ENCODE measurements at regions not wholly inside any gene's neighbourhood (a gene's known extent, or its start where the extent isn't known, plus 50 kb on each side); places are given as distances from the start of the nearest gene placed in this dataset.

GRCh38 chr2:225740086-225740485, 340.6 kb downstream of the NYAP2 start:
- H3K9me3 ChIP-seq: no peaks in the 10 kb centered on the region
- H3K4me1 ChIP-seq: peaks cover 0 to 14% (median 0%) of the 10 kb centered on the region in 4 donors
- no peak for DNase-seq
- H3K4me3 ChIP-seq: no peak overlapping the region
- H3K36me3 ChIP-seq: no peaks in the 10 kb centered on the region
- intact Hi-C loops (cut with DNase I; ENCODE audit: low total_unique reads): no loop called here
- H3K27me3 ChIP-seq: no peaks in the 10 kb centered on the region
- no peak overlapping the region for H3K27ac ChIP-seq
- TF ChIP-seq CTCF (IDR thresholded peaks at IDR 0.05): no peak

- Histone ChIP-seq H3K9me3 (no peaks in the 10 kb centered on the region), H3K4me3 (no peak overlapping the region), H3K27ac (no peak overlapping the region), H3K4me1 (peaks cover 0 to 14% (median 0%) of the 10 kb centered on the region in 4 donors), H3K27me3 (no peaks in the 10 kb centered on the region), H3K36me3 (no peaks in the 10 kb centered on the region)
- DNase-seq: no peak
- intact Hi-C loops (cut with DNase I; ENCODE audit: low total_unique reads): no loop called here
- no peak for TF ChIP-seq CTCF (IDR thresholded peaks at IDR 0.05)
Measured at GRCh38 chr2:225739328-225739727, 339.8 kb downstream of the NYAP2 start.

- no peak overlapping the region for H3K4me3 ChIP-seq
- no peaks in the 10 kb centered on the region for H3K27me3 ChIP-seq
- peaks cover 0 to 14% (median 0%) of the 10 kb centered on the region in 4 donors for H3K4me1 ChIP-seq
- H3K9me3 ChIP-seq: no peaks in the 10 kb centered on the region
- no peaks in the 10 kb centered on the region for H3K36me3 ChIP-seq
- no peak for TF ChIP-seq CTCF (IDR thresholded peaks at IDR 0.05)
- intact Hi-C loops (cut with DNase I; ENCODE audit: low total_unique reads): no loop called here
- H3K27ac ChIP-seq: no peak overlapping the region
- DNase-seq: no peak
Measured at GRCh38 chr2:225738735-225739134, 339.2 kb downstream of the NYAP2 start.

GRCh38 chr2:225737556-225737955, 338.0 kb downstream of the NYAP2 start:
- Histone ChIP-seq H3K4me1 (peaks cover 0 to 14% (median 0%) of the 10 kb centered on the region in 4 donors), H3K27me3 (no peaks in the 10 kb centered on the region), H3K9me3 (no peaks in the 10 kb centered on the region), H3K36me3 (no peaks in the 10 kb centered on the region), H3K27ac (no peak overlapping the region), H3K4me3 (no peak overlapping the region)
- no peak for DNase-seq
- intact Hi-C loops (cut with DNase I; ENCODE audit: low total_unique reads): no loop called here
- no peak for TF ChIP-seq CTCF (IDR thresholded peaks at IDR 0.05)

DNA sequence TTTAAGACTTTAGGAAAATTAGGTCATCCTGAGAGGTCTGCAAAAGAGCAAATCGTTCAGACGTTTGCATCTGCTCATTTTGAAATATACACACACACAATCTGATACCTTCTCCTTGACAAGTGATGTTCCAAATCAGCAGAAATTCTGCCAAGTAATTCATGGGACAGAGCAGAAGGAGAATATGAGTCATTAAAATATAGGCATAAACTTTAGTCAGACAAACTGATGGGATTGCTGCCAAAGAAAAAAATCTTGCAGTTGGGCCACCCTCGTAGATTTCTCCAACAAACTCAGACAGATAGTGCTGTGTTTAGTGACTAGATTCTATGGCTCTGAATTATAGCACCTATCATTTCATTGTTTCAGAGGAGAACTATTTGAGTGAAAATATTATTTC, 336.3 kb downstream of the NYAP2 start:
- intact Hi-C loops (cut with DNase I; ENCODE audit: low total_unique reads): no loop called here
- DNase-seq: no peak

More for the DNA sequence above, 336.3 kb downstream of the NYAP2 start:
- H3K4me3 ChIP-seq: no peak overlapping the region
- H3K27ac ChIP-seq: no peak overlapping the region
- no peak for TF ChIP-seq CTCF (IDR thresholded peaks at IDR 0.05)
- H3K9me3 ChIP-seq: no peaks in the 10 kb centered on the region
- peaks cover 0 to 14% (median 0%) of the 10 kb centered on the region in 4 donors for H3K4me1 ChIP-seq
- H3K27me3 ChIP-seq: no peaks in the 10 kb centered on the region
- no peaks in the 10 kb centered on the region for H3K36me3 ChIP-seq
